GM12864 (cell line): ENCODE measurements at regions not wholly inside any gene's neighbourhood (a gene's known extent, or its start where the extent isn't known, plus 50 kb on each side); places are given as distances from the start of the nearest gene placed in this dataset.

Experiments
- DNase-seq: peaks from one replicate; pipeline ENCODE4 v3.0.0-alpha.2; 2011; ENCODE audit warnings: low read depth
- H3K4me3 ChIP-seq: 2 replicates; pipeline ENCODE4 v1.5.1; 2011; ENCODE audit warnings: mild to moderate bottlenecking, low read depth, low read length, control low read depth
- CTCF ChIP-seq: IDR thresholded peaks from 2 replicates; pipeline ENCODE4 v1.5.1; 2011; ENCODE audit warnings: low read depth, mild to moderate bottlenecking, moderate library complexity, low read length, control low read depth, inconsistent platforms; ENCODE audit errors: missing control alignments

DNA sequence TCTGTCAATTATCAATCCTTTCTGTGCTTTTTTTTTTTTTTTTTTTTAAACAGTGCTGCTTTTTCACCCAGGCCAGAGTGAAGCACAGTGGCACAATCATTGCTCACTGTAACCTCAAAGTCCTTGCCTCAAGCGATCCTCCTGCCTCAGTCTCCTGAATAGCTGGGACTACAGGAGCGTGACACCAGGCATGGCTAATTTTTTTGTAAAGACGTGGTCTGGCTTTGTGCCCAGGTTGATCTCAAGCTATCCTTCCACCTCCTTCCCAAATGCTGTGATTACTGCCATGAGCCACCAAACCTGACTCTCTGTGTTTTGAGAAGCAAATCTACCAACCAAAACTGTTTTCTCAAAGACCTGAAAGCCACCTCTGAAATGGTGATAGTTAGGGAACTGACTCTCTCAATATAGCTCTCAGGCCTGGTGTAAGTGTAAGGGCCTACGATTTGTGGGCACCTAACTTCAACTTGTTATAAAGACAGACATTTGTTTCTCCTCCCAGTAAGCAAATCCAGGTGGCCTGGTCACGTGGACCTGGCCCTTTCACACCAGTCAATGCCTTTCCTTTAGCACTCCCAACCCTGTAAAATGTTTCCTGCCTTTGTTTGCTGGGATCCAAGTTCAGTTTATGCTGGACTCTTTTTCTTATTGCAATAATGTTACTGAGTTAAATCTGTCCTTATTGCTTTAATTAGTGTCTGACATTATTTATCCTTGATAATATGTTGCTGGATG lies 2015.9 kb downstream of the PCDH7 start:
- no peak overlapping the region for H3K4me3 ChIP-seq
- TF ChIP-seq CTCF, result no peak
- no peak for DNase-seq

- no peak for TF ChIP-seq CTCF
- no peak for DNase-seq
- no peak overlapping the region for H3K4me3 ChIP-seq
Observed at GRCh38 chr4:32744211-32744610, 2024.0 kb downstream of the PCDH7 start.

DNA sequence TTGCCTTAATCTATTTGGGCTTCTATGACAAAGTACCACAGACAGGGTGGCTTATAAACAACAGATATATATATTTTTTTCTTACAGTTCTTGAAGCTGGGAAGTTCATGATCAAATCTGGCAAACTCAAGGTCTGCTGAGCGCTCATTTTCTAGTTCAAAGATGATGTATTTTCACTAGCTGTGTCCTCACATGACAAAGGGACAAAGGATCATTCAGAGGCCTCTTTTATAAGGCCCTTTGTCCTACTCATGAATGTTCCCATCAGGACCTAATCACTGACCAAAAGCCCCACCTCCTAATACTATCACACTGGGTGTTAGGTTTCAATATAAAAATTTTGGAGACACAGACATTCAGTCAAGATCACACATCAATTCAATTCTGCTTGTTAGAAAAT lies 2025.2 kb downstream of the PCDH7 start:
- no peak for TF ChIP-seq CTCF

GRCh38 chr4:32748061-32748460 lies 2027.9 kb downstream of the PCDH7 start:
- TF ChIP-seq CTCF, result no peak
- no peak for DNase-seq
- H3K4me3 ChIP-seq, result no peak overlapping the region

More for the DNA sequence above, 2025.2 kb downstream of the PCDH7 start:
- H3K4me3 ChIP-seq, result no peak overlapping the region
- DNase-seq, result no peak

DNA sequence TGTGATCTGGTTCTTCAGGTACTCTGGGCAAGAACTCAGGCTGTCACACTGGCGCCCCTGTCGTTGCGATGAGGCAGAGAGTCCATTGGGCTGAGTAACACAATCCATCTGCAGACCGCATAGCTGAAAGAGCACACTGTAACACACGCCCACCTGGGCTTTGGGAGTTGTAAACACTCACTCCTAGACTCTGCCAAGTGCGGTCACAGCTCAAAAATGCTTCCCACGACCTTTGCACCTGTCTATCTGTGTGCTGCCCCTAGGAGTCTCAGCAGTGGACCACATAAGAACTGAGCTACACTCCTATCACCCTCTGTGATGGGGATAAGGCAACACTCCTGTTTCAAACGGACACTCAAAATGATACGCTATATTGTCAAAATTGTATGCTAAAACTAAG lies 2028.3 kb downstream of the PCDH7 start:
- DNase-seq, result no peak
- H3K4me3 ChIP-seq, result no peak overlapping the region
- TF ChIP-seq CTCF, result no peak

- no peak for DNase-seq
- no peak overlapping the region for H3K4me3 ChIP-seq
- TF ChIP-seq CTCF, result no peak
Observed at GRCh38 chr4:32752962-32753361, 2032.8 kb downstream of the PCDH7 start.

DNA sequence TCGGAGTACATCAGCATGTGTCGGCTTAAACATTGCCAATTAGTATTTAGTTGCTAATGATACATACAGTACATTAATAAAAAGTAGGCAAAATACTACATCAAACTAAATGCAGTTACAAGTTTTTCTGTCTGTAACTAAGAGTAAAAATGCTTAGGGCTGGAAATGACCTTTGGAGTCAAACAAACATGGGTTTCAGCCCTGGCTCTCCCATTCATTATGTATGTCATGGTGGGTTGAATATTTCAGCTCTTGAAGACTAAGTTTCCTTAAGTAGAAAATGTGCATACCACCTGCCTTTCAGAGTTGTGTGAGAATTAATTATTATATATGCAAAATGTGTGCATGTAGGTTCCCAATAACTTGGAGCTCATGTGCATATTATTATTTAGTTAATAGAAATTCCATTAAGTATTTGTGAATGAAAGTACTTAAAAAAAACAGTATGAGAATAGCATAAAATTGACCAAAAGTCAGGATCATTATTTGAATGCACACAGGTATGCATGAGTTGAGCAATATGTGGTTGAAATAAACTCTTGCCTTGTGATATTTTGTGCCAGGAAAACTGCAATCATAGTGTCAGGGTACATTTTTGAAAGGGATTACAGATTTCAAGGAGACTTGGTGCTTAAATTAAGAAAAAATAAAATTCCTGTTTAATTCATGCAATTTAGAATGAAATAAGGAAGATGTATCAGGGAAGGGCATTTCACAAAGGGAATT lies 2048.7 kb downstream of the PCDH7 start:
- H3K4me3 ChIP-seq, result no peak overlapping the region
- no peak for TF ChIP-seq CTCF
- no peak for DNase-seq
